K562 (cell line): ENCODE measurements at regions not wholly inside any gene's neighbourhood (a gene's known extent, or its start where the extent isn't known, plus 50 kb on each side); places are given as distances from the start of the nearest gene placed in this dataset.

Experiments used
- ATAC-seq: fragments of 200-7000 bp; cut with Tn5 transposase; 3 replicates; pipeline ENCODE4 v1.9.1; 2020; ENCODE audit warnings: moderate library complexity
- BruUV-seq: library from RNA; stranded (reverse); fragments of 400-500 nt; replicated peaks from 2 replicates; lab custom pipeline; 2021; lab: Mats Ljungman, UMichigan
- CTCF ChIA-PET: fragments of 300-600 bp; formaldehyde crosslinking; extraction: SDS; loops from one replicate; lab custom pipeline; 2021; ENCODE audit warnings: low intra/inter-chr PET ratio; lab: Yijun Ruan, JAX
- POLR2A ChIA-PET: fragments of 300-600, 350-650 bp; sonication (Branson Sonifier 250); formaldehyde crosslinking; extraction: SDS; loops from one replicate; lab custom pipeline; 2021; ENCODE audit warnings: antibody characterized with exemption, inconsistent platforms; lab: Yijun Ruan, JAX
- DNase-seq, 4 experiments: peaks; one replicate each; pipeline versions ENCODE4 v3.0.0 to v3.0.0-alpha.2; 2011 to 2018; ENCODE audit warnings: low spot score in 3 of 4, mixed read lengths in 3 of 4; ENCODE audit errors: extremely low read depth in 1 of 4
- FAIRE-seq: peaks from 2 replicates; lab custom pipeline; 2011; peaks lifted over from hg19 to GRCh38; lab: Jason Lieb, UNC
- H2AFZ ChIP-seq: 2 replicates; pipeline ENCODE4 v1.6.0; 2011; ENCODE audit warnings: low read depth, low read length, control low read depth, inconsistent platforms
- H3K27ac ChIP-seq: fragments of 200-600 bp; 3 replicates; pipeline ENCODE4 v1.8.0; 2011; ENCODE audit warnings: low read depth, mild to moderate bottlenecking, control low read depth, inconsistent platforms, low read length, moderate library complexity, mixed read lengths; ENCODE audit errors: extremely low read depth
- H3K27me3 ChIP-seq, 2 experiments: fragments of 300-600 bp in 1 of 2; 2 replicates in 1 of 2; 3 replicates in 1 of 2; pipeline versions ENCODE4 v1.6.0 to v1.8.0; 2011; ENCODE audit warnings: inconsistent platforms in 2 of 2, low read length in 2 of 2, mild to moderate bottlenecking in 1 of 2, mixed read lengths in 1 of 2, moderate library complexity in 1 of 2; ENCODE audit not compliant: control insufficient read depth in 2 of 2, insufficient read depth in 2 of 2
- H3K36me3 ChIP-seq: fragments of 300-600 bp; 3 replicates; pipeline ENCODE4 v1.8.0; 2011; ENCODE audit warnings: mild to moderate bottlenecking, low read length, inconsistent platforms; ENCODE audit not compliant: control insufficient read depth, insufficient read depth
- H3K4me1 ChIP-seq, 2 experiments: fragments of 200-600 bp in 1 of 2; replicated peaks in 1 of 2; 2 replicates in 1 of 2; 3 replicates in 1 of 2; pipeline versions ENCODE4 v1.5.1 to v1.8.0; 2011; ENCODE audit warnings: inconsistent platforms in 2 of 2, low read length in 2 of 2, mild to moderate bottlenecking in 1 of 2, mixed read lengths in 1 of 2, moderate library complexity in 1 of 2; ENCODE audit not compliant: control insufficient read depth in 2 of 2, insufficient read depth in 2 of 2
- H3K4me2 ChIP-seq: 2 replicates; pipeline ENCODE4 v1.6.1; 2011; ENCODE audit warnings: low read length, control low read depth, inconsistent platforms, mixed read lengths; ENCODE audit not compliant: insufficient read depth
- H3K4me3 ChIP-seq: fragments of 200-600 bp; sonication (generic), shearing (Covaris generic); 2 replicates; pipeline ENCODE4 v1.5.1; 2016; ENCODE audit warnings: control low read depth, inconsistent platforms
- H3K79me2 ChIP-seq: fragments of 200-600 bp; 3 replicates; pipeline ENCODE4 v1.8.0; 2011; ENCODE audit warnings: low read length, inconsistent platforms; ENCODE audit not compliant: control insufficient read depth, insufficient read depth
- H3K9ac ChIP-seq, 2 experiments: 2 replicates each; pipeline versions ENCODE4 v1.6.0 to v1.6.1; 2011; ENCODE audit warnings: low read depth in 2 of 2, low read length in 2 of 2, control low read depth in 1 of 2, inconsistent platforms in 1 of 2, mild to moderate bottlenecking in 1 of 2, mixed read lengths in 1 of 2; ENCODE audit not compliant: insufficient read depth in 1 of 2
- H3K9me1 ChIP-seq: one replicate; pipeline ENCODE4 v1.6.0; 2011; ENCODE audit warnings: inconsistent platforms, mild to moderate bottlenecking, low read length, moderate library complexity; ENCODE audit not compliant: control insufficient read depth, insufficient read depth
- H3K9me3 ChIP-seq: replicated peaks from 2 replicates; pipeline ENCODE4 v1.5.1; 2011; ENCODE audit warnings: low read depth, low read length, inconsistent platforms; ENCODE audit not compliant: control insufficient read depth, insufficient read depth
- H4K20me1 ChIP-seq: replicated peaks from 2 replicates; pipeline ENCODE4 v1.6.1; 2011; ENCODE audit warnings: low read length, inconsistent platforms, mixed read lengths; ENCODE audit not compliant: control insufficient read depth, insufficient read depth
- BRF1 ChIP-seq: IDR thresholded peaks from 3 replicates; pipeline ENCODE4 v1.6.1; 2011; ENCODE audit warnings: borderline replicate concordance, mild to moderate bottlenecking; ENCODE audit not compliant: insufficient read length; ENCODE audit errors: extremely low read depth
- CCNT2 ChIP-seq: IDR thresholded peaks from 2 replicates; pipeline ENCODE4 v1.6.1; 2011; ENCODE audit warnings: borderline replicate concordance, low read depth, mild to moderate bottlenecking, moderate library complexity, mixed read lengths, low read length; ENCODE audit not compliant: insufficient read length; ENCODE audit errors: extremely low read depth
- FOXK2 ChIP-seq, 2 experiments: fragments of 450-650 bp; IDR thresholded peaks in 1 of 2; conservative IDR thresholded peaks in 1 of 2; 2 replicates each; pipeline ENCODE4 v1.6.1; 2016; ENCODE audit warnings: low read depth in 2 of 2, mild to moderate bottlenecking in 1 of 2
- GABPB2 ChIP-seq: fragments of 250-450 bp; sonication (Bioruptor Pico); conservative IDR thresholded peaks from 2 replicates; pipeline ENCODE4 v1.5.1; 2021; ENCODE audit warnings: mild to moderate bottlenecking
- GATAD2B ChIP-seq: fragments of 450-650 bp; IDR thresholded peaks from 2 replicates; pipeline ENCODE4 v1.6.1; 2017; ENCODE audit warnings: mild to moderate bottlenecking, borderline replicate concordance
- RB1 ChIP-seq: fragments of 450-650 bp; IDR thresholded peaks from 2 replicates; pipeline ENCODE4 v1.6.1; 2017; ENCODE audit warnings: low read depth, mild to moderate bottlenecking
- TEAD2 ChIP-seq: fragments of 450-650 bp; IDR thresholded peaks from 2 replicates; pipeline ENCODE4 v1.6.1; 2016; ENCODE audit warnings: missing genetic modification characterization, control low read depth, missing compliant biosample characterization
- ZFP36 ChIP-seq: fragments of 150-350 bp; IDR thresholded peaks from 2 replicates; pipeline ENCODE4 v1.6.1; 2018; ENCODE audit warnings: low read length, low read depth; ENCODE audit not compliant: partially characterized antibody
- ZNF436 ChIP-seq: fragments of 250-450, 450-650 bp; sonication (Bioruptor Pico); formaldehyde crosslinking; IDR thresholded peaks from 2 replicates; pipeline ENCODE4 v1.7.0; 2020; ENCODE audit warnings: mild to moderate bottlenecking
- ZNF445 ChIP-seq: fragments of 250-450 bp; sonication (Bioruptor Pico); IDR thresholded peaks from 2 replicates; pipeline ENCODE4 v1.4.0; 2020; ENCODE audit warnings: low read depth, mild to moderate bottlenecking, moderate library complexity
- WGBS: fragments of 100-300 bp; shearing (Covaris generic); methylation state at CpG from one replicate; pipeline ENCODE4 v1.1.6; 2016; ENCODE audit warnings: low coverage, mixed read lengths; ENCODE audit not compliant: insufficient coverage; ENCODE audit errors: missing lambda C conversion rate; 5-methylcytosine and 5-hydroxymethylcytosine counted together
- in situ Hi-C: fragments of 300-500 bp; cut with MboI; formaldehyde crosslinking; loops from 4 replicates; pipeline ENCODE4 v1.15.0; 2018; ENCODE audit warnings: inconsistent platforms, mixed read lengths
- intact Hi-C: fragments of 100-400 bp; cut with micrococcal nuclease; formaldehyde crosslinking; loops from 2 replicates; pipeline ENCODE4 v1.14.2; 2022
- TF ChIP-seq, protein P1 (sequence below): fragments of 450-650 bp; formaldehyde crosslinking; IDR thresholded peaks from 2 replicates; pipeline ENCODE4 v1.4.0; 2022; ENCODE audit warnings: mild to moderate bottlenecking, moderate library complexity
- TF ChIP-seq, protein P2 (sequence below): fragments of 200-600 bp; sonication (generic); IDR thresholded peaks from one replicate; pipeline ENCODE4 v1.6.1; 2012; ENCODE audit warnings: mild to moderate bottlenecking, low read depth, low read length, inconsistent platforms

DNA sequence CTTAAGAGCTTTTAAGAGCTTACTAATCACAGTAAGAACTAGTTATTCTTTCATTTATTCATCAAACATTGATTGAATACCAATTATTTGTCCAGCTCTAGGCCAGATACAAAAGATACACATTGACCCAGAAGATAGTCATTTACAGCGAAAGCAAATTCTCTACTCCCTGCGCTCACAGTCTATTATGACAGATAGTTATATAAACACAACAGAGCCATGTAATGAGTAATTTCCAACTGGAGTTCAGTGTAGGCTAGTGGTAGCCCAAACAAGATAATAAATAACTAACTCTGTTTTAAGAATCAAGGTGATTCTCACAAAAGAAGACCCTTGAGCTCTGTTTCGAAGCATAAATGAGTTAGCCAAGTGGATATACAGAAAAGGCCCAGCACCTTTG lies 397.8 kb upstream of the TLE4 start:
- no peaks in the 10 kb centered on the region for H3K4me1 ChIP-seq
- TF ChIP-seq ZNF436 (CRISPR knock-in tag) (no peak), TEAD2 (tag) (no peak), ZFP36 (no peak), CCNT2 (no peak), RB1 (no peak), GATAD2B (no peak), FOXK2 (conservative IDR thresholded peaks at IDR 0.05 in 1 of 2, IDR thresholded peaks at IDR 0.05 in 1 of 2; ENCODE audit: low read depth in 2 of 2) (no peak), GABPB2 (CRISPR knock-in tag) (no peak), BRF1 (no peak), ZNF445 (CRISPR knock-in tag) (no peak)
- TF ChIP-seq, protein P1, sequence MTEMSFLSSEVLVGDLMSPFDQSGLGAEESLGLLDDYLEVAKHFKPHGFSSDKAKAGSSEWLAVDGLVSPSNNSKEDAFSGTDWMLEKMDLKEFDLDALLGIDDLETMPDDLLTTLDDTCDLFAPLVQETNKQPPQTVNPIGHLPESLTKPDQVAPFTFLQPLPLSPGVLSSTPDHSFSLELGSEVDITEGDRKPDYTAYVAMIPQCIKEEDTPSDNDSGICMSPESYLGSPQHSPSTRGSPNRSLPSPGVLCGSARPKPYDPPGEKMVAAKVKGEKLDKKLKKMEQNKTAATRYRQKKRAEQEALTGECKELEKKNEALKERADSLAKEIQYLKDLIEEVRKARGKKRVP (CRISPR knock-in tag): no peak
- TF ChIP-seq, protein P2, sequence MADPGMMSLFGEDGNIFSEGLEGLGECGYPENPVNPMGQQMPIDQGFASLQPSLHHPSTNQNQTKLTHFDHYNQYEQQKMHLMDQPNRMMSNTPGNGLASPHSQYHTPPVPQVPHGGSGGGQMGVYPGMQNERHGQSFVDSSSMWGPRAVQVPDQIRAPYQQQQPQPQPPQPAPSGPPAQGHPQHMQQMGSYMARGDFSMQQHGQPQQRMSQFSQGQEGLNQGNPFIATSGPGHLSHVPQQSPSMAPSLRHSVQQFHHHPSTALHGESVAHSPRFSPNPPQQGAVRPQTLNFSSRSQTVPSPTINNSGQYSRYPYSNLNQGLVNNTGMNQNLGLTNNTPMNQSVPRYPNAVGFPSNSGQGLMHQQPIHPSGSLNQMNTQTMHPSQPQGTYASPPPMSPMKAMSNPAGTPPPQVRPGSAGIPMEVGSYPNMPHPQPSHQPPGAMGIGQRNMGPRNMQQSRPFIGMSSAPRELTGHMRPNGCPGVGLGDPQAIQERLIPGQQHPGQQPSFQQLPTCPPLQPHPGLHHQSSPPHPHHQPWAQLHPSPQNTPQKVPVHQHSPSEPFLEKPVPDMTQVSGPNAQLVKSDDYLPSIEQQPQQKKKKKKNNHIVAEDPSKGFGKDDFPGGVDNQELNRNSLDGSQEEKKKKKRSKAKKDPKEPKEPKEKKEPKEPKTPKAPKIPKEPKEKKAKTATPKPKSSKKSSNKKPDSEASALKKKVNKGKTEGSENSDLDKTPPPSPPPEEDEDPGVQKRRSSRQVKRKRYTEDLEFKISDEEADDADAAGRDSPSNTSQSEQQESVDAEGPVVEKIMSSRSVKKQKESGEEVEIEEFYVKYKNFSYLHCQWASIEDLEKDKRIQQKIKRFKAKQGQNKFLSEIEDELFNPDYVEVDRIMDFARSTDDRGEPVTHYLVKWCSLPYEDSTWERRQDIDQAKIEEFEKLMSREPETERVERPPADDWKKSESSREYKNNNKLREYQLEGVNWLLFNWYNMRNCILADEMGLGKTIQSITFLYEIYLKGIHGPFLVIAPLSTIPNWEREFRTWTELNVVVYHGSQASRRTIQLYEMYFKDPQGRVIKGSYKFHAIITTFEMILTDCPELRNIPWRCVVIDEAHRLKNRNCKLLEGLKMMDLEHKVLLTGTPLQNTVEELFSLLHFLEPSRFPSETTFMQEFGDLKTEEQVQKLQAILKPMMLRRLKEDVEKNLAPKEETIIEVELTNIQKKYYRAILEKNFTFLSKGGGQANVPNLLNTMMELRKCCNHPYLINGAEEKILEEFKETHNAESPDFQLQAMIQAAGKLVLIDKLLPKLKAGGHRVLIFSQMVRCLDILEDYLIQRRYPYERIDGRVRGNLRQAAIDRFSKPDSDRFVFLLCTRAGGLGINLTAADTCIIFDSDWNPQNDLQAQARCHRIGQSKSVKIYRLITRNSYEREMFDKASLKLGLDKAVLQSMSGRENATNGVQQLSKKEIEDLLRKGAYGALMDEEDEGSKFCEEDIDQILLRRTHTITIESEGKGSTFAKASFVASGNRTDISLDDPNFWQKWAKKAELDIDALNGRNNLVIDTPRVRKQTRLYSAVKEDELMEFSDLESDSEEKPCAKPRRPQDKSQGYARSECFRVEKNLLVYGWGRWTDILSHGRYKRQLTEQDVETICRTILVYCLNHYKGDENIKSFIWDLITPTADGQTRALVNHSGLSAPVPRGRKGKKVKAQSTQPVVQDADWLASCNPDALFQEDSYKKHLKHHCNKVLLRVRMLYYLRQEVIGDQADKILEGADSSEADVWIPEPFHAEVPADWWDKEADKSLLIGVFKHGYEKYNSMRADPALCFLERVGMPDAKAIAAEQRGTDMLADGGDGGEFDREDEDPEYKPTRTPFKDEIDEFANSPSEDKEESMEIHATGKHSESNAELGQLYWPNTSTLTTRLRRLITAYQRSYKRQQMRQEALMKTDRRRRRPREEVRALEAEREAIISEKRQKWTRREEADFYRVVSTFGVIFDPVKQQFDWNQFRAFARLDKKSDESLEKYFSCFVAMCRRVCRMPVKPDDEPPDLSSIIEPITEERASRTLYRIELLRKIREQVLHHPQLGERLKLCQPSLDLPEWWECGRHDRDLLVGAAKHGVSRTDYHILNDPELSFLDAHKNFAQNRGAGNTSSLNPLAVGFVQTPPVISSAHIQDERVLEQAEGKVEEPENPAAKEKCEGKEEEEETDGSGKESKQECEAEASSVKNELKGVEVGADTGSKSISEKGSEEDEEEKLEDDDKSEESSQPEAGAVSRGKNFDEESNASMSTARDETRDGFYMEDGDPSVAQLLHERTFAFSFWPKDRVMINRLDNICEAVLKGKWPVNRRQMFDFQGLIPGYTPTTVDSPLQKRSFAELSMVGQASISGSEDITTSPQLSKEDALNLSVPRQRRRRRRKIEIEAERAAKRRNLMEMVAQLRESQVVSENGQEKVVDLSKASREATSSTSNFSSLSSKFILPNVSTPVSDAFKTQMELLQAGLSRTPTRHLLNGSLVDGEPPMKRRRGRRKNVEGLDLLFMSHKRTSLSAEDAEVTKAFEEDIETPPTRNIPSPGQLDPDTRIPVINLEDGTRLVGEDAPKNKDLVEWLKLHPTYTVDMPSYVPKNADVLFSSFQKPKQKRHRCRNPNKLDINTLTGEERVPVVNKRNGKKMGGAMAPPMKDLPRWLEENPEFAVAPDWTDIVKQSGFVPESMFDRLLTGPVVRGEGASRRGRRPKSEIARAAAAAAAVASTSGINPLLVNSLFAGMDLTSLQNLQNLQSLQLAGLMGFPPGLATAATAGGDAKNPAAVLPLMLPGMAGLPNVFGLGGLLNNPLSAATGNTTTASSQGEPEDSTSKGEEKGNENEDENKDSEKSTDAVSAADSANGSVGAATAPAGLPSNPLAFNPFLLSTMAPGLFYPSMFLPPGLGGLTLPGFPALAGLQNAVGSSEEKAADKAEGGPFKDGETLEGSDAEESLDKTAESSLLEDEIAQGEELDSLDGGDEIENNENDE: no peak

More for the DNA sequence above, 397.8 kb upstream of the TLE4 start:
- Histone ChIP-seq H3K79me2 (no peaks in the 10 kb centered on the region), H3K4me3 (no peak overlapping the region), H3K9me3 (no peaks in the 10 kb centered on the region), H3K27ac (no peak overlapping the region), H3K27me3 (no peaks in the 10 kb centered on the region), H3K9ac (no peak overlapping the region), H3K4me2 (no peak overlapping the region), H3K9me1 (no peaks in the 10 kb centered on the region), H4K20me1 (no peaks in the 10 kb centered on the region), H3K36me3 (no peaks in the 10 kb centered on the region), H2AFZ (no peak overlapping the region)
- WGBS: 0% methylated on average over 2 of the region's 3 CpGs
- CTCF ChIA-PET: no interaction called here
- FAIRE-seq (no peak), ATAC-seq (no peak), DNase-seq (no peak)
- intact Hi-C loops: no loop called here
- no TSS peak for BruUV-seq
- POLR2A ChIA-PET: no interaction called here
- in situ Hi-C loops: no loop called here
